HepG2 (cell line): ENCODE measurements at regions not wholly inside any gene's neighbourhood (a gene's known extent, or its start where the extent isn't known, plus 50 kb on each side); places are given as distances from the start of the nearest gene placed in this dataset.

Source experiments
- ATAC-seq: fragments of 200-7000 bp; cut with Tn5 transposase; 3 replicates; pipeline ENCODE4 v1.9.1; 2020; ENCODE audit warnings: mild to moderate bottlenecking, moderate library complexity
- BruUV-seq: library from RNA; stranded (reverse); fragments of 400-500 nt; replicated peaks from 2 replicates; lab custom pipeline; 2021; lab: Mats Ljungman, UMichigan
- CTCF ChIA-PET: fragments of 300-600 bp; formaldehyde crosslinking; extraction: SDS; loops from one replicate; lab custom pipeline; 2021; ENCODE audit warnings: low total read pairs, inconsistent platforms, low intra/inter-chr PET ratio; lab: Yijun Ruan, JAX
- POLR2A ChIA-PET: fragments of 350-600 bp; sonication (Branson Sonifier 250); formaldehyde crosslinking; loops from one replicate; lab custom pipeline; 2020; ENCODE audit warnings: antibody characterized with exemption, inconsistent platforms; lab: Yijun Ruan, JAX
- DNase-seq: peaks from one replicate; pipeline ENCODE4 v3.0.0-alpha.2; 2015; ENCODE audit warnings: low spot score
- FAIRE-seq: peaks from 3 replicates; lab custom pipeline; 2011; peaks lifted over from hg19 to GRCh38; lab: Jason Lieb, UNC
- H2AFZ ChIP-seq: one replicate; pipeline ENCODE4 v1.6.1; 2011; ENCODE audit warnings: low read length, inconsistent platforms
- H3K27ac ChIP-seq: fragments of 300-600 bp; 3 replicates; pipeline ENCODE4 v1.8.0; 2011; ENCODE audit warnings: mixed run types, mild to moderate bottlenecking, mixed read lengths, low read length, inconsistent platforms; ENCODE audit not compliant: insufficient read depth; ENCODE audit errors: extremely low read length
- H3K27me3 ChIP-seq, 2 experiments: fragments of 200-600 bp in 1 of 2; 2 replicates in 1 of 2; 3 replicates in 1 of 2; pipeline versions ENCODE4 v1.6.0 to v1.8.0; 2011; ENCODE audit warnings: low read length in 2 of 2, mild to moderate bottlenecking in 2 of 2, moderate library complexity in 2 of 2, inconsistent platforms in 1 of 2; ENCODE audit not compliant: insufficient read depth in 2 of 2, control insufficient read depth in 1 of 2
- H3K36me3 ChIP-seq, 2 experiments: fragments of 200-600 bp in 1 of 2; replicated peaks in 1 of 2; 2 replicates in 1 of 2; 3 replicates in 1 of 2; pipeline versions ENCODE4 v1.5.1 to v1.8.0; 2011; ENCODE audit warnings: low read length in 2 of 2, inconsistent platforms in 1 of 2; ENCODE audit not compliant: insufficient read depth in 2 of 2, control insufficient read depth in 1 of 2
- H3K4me1 ChIP-seq: 2 replicates; pipeline ENCODE4 v1.5.1; 2012; ENCODE audit warnings: low read length, inconsistent platforms; ENCODE audit not compliant: insufficient read depth
- H3K4me2 ChIP-seq: 2 replicates; pipeline ENCODE4 v1.6.0; 2011; ENCODE audit warnings: low read depth, low read length, inconsistent platforms
- H3K4me3 ChIP-seq, 3 experiments: fragments of 200-600 bp in 1 of 3; sonication (generic), shearing (Covaris generic) in 1 of 3; replicated peaks in 1 of 3; 2 replicates each; pipeline ENCODE4 v1.5.1; 2011 to 2016; ENCODE audit warnings: low read length in 3 of 3, inconsistent platforms in 2 of 3, low read depth in 2 of 3, mild to moderate bottlenecking in 2 of 3, control low read depth in 1 of 3, mixed read lengths in 1 of 3; ENCODE audit not compliant: insufficient read depth in 1 of 3
- H3K79me2 ChIP-seq: one replicate; pipeline ENCODE4 v1.6.1; 2011; ENCODE audit warnings: low read length, inconsistent platforms; ENCODE audit not compliant: insufficient read depth
- H3K9ac ChIP-seq: 2 replicates; pipeline ENCODE4 v1.6.0; 2011; ENCODE audit warnings: mild to moderate bottlenecking, low read depth, low read length, inconsistent platforms; ENCODE audit not compliant: insufficient read depth
- H3K9me3 ChIP-seq: 2 replicates; pipeline ENCODE4 v1.5.1; 2012; ENCODE audit warnings: mild to moderate bottlenecking, low read length
- H4K20me1 ChIP-seq: 2 replicates; pipeline ENCODE4 v1.6.0; 2011; ENCODE audit warnings: inconsistent platforms, mild to moderate bottlenecking, low read length, moderate library complexity; ENCODE audit not compliant: insufficient read depth
- GRHL1 ChIP-seq: sonication (generic); formaldehyde crosslinking; conservative IDR thresholded peaks from 2 replicates; pipeline ENCODE4 v1.8.0; 2022; ENCODE audit warnings: missing genetic modification reagents
- NFIB ChIP-seq: sonication (generic); formaldehyde crosslinking; IDR thresholded peaks from 2 replicates; pipeline ENCODE4 v1.9.0; 2021; ENCODE audit warnings: missing genetic modification reagents, mild to moderate bottlenecking, borderline replicate concordance
- SOX5 ChIP-seq: IDR thresholded peaks from 2 replicates; pipeline ENCODE4 v1.6.1; 2016; ENCODE audit warnings: borderline replicate concordance
- ZNF629 ChIP-seq: sonication (generic); formaldehyde crosslinking; conservative IDR thresholded peaks from 2 replicates; pipeline ENCODE4 v1.5.0; 2020; ENCODE audit warnings: missing genetic modification reagents
- WGBS: methylation state at CpG from one replicate; pipeline ENCODE4 v1.1.6; 2017; ENCODE audit warnings: low lambda C conversion rate; 5-methylcytosine and 5-hydroxymethylcytosine counted together
- in situ Hi-C: cut with HindIII; loops from 2 replicates; pipeline ENCODE4 v1.10.0; 2017; ENCODE audit warnings: low pct_unique_long_range_greater_than_20kb; ENCODE audit not compliant: extremely low pct_ligation_motif_present
- intact Hi-C: fragments of 100-400 bp; cut with micrococcal nuclease; formaldehyde crosslinking; loops from one replicate; pipeline ENCODE4 v1.10.0; 2022; ENCODE audit not compliant: unreplicated experiment
- TF ChIP-seq, protein P1 (sequence below): sonication (generic); formaldehyde crosslinking; IDR thresholded peaks from 2 replicates; pipeline ENCODE4 v1.4.0; 2020; ENCODE audit warnings: missing genetic modification reagents
- TF ChIP-seq, protein P2 (sequence below): sonication (generic); formaldehyde crosslinking; IDR thresholded peaks from 2 replicates; pipeline ENCODE4 v1.5.1; 2020; ENCODE audit warnings: mild to moderate bottlenecking, missing genetic modification reagents, moderate library complexity
- TF ChIP-seq, protein P3 (sequence below): IDR thresholded peaks from 2 replicates; pipeline ENCODE4 v1.6.1; 2016; ENCODE audit warnings: control low read depth
- TF ChIP-seq, protein P4 (sequence below): sonication (generic); formaldehyde crosslinking; conservative IDR thresholded peaks from 2 replicates; pipeline ENCODE4 v1.4.0; 2020; ENCODE audit warnings: missing genetic modification reagents
- TF ChIP-seq, protein P5 (sequence below): IDR thresholded peaks from 2 replicates; pipeline ENCODE4 v1.6.1; 2016; ENCODE audit warnings: missing genetic modification reagents, missing compliant biosample characterization
- TF ChIP-seq, protein P6 (sequence below): sonication (generic); formaldehyde crosslinking; conservative IDR thresholded peaks from 2 replicates; pipeline ENCODE4 v1.5.0; 2020; ENCODE audit warnings: missing genetic modification reagents

DNA sequence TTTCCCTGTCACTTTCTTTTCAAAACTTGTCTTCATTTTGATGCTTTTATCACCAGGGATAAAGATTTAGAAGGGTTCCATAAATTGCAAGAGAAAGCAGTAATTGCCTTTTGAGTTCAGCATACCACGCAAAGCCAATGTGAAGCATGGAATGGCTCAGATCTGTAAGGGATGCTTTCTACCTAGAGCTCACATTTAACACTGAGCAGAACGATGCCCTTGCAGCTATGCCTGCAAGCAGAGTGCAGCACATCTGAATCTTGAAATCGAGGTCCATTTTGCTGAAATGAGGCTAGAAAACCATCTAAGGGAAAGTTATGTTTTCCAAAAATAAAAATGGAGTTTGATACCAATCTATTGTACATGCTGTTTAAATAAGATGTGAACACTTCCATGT, 171.2 kb upstream of the CELF2 start (continued):
- TF ChIP-seq, protein P1, sequence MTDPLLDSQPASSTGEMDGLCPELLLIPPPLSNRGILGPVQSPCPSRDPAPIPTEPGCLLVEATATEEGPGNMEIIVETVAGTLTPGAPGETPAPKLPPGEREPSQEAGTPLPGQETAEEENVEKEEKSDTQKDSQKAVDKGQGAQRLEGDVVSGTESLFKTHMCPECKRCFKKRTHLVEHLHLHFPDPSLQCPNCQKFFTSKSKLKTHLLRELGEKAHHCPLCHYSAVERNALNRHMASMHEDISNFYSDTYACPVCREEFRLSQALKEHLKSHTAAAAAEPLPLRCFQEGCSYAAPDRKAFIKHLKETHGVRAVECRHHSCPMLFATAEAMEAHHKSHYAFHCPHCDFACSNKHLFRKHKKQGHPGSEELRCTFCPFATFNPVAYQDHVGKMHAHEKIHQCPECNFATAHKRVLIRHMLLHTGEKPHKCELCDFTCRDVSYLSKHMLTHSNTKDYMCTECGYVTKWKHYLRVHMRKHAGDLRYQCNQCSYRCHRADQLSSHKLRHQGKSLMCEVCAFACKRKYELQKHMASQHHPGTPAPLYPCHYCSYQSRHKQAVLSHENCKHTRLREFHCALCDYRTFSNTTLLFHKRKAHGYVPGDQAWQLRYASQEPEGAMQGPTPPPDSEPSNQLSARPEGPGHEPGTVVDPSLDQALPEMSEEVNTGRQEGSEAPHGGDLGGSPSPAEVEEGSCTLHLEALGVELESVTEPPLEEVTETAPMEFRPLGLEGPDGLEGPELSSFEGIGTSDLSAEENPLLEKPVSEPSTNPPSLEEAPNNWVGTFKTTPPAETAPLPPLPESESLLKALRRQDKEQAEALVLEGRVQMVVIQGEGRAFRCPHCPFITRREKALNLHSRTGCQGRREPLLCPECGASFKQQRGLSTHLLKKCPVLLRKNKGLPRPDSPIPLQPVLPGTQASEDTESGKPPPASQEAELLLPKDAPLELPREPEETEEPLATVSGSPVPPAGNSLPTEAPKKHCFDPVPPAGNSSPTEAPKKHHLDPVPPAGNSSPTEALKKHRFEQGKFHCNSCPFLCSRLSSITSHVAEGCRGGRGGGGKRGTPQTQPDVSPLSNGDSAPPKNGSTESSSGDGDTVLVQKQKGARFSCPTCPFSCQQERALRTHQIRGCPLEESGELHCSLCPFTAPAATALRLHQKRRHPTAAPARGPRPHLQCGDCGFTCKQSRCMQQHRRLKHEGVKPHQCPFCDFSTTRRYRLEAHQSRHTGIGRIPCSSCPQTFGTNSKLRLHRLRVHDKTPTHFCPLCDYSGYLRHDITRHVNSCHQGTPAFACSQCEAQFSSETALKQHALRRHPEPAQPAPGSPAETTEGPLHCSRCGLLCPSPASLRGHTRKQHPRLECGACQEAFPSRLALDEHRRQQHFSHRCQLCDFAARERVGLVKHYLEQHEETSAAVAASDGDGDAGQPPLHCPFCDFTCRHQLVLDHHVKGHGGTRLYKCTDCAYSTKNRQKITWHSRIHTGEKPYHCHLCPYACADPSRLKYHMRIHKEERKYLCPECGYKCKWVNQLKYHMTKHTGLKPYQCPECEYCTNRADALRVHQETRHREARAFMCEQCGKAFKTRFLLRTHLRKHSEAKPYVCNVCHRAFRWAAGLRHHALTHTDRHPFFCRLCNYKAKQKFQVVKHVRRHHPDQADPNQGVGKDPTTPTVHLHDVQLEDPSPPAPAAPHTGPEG (CRISPR knock-in tag): no peak
- TF ChIP-seq, protein P2, sequence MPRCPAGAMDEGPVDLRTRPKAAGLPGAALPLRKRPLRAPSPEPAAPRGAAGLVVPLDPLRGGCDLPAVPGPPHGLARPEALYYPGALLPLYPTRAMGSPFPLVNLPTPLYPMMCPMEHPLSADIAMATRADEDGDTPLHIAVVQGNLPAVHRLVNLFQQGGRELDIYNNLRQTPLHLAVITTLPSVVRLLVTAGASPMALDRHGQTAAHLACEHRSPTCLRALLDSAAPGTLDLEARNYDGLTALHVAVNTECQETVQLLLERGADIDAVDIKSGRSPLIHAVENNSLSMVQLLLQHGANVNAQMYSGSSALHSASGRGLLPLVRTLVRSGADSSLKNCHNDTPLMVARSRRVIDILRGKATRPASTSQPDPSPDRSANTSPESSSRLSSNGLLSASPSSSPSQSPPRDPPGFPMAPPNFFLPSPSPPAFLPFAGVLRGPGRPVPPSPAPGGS (CRISPR knock-in tag): no peak
- no peak for TF ChIP-seq SOX5 (CRISPR knock-in tag)

- Histone ChIP-seq H3K27ac (no peak overlapping the region), H2AFZ (no peak overlapping the region), H3K4me1 (no peaks in the 10 kb centered on the region), H3K27me3 (no peaks in the 10 kb centered on the region; a peak in 1 of 5 replicates), H4K20me1 (no peaks in the 10 kb centered on the region), H3K36me3 (no peaks in the 10 kb centered on the region), H3K4me2 (no peak overlapping the region), H3K4me3 (no peak overlapping the region), H3K9me3 (no peaks in the 10 kb centered on the region), H3K79me2 (no peaks in the 10 kb centered on the region), H3K9ac (no peak overlapping the region)
- WGBS: 0% methylated on average over 5 of the region's 5 CpGs
- in situ Hi-C loops: no loop called here
- DNase-seq (no peak), FAIRE-seq (no peak), ATAC-seq (no peak)
- CTCF ChIA-PET: no interaction called here
- intact Hi-C loops: no loop called here
- POLR2A ChIA-PET: no interaction called here
- no TSS peak for BruUV-seq
- TF ChIP-seq GRHL1 (CRISPR knock-in tag): no peak
- TF ChIP-seq, protein P3, sequence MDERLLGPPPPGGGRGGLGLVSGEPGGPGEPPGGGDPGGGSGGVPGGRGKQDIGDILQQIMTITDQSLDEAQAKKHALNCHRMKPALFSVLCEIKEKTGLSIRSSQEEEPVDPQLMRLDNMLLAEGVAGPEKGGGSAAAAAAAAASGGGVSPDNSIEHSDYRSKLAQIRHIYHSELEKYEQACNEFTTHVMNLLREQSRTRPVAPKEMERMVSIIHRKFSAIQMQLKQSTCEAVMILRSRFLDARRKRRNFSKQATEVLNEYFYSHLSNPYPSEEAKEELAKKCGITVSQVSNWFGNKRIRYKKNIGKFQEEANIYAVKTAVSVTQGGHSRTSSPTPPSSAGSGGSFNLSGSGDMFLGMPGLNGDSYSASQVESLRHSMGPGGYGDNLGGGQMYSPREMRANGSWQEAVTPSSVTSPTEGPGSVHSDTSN (CRISPR knock-in tag): no peak
- TF ChIP-seq, protein P4, sequence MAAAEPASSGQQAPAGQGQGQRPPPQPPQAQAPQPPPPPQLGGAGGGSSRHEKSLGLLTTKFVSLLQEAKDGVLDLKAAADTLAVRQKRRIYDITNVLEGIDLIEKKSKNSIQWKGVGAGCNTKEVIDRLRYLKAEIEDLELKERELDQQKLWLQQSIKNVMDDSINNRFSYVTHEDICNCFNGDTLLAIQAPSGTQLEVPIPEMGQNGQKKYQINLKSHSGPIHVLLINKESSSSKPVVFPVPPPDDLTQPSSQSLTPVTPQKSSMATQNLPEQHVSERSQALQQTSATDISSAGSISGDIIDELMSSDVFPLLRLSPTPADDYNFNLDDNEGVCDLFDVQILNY (CRISPR knock-in tag): no peak
- no peak for TF ChIP-seq NFIB (CRISPR knock-in tag)
- TF ChIP-seq, protein P5, sequence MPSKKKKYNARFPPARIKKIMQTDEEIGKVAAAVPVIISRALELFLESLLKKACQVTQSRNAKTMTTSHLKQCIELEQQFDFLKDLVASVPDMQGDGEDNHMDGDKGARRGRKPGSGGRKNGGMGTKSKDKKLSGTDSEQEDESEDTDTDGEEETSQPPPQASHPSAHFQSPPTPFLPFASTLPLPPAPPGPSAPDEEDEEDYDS (CRISPR knock-in tag): no peak
- TF ChIP-seq, protein P6, sequence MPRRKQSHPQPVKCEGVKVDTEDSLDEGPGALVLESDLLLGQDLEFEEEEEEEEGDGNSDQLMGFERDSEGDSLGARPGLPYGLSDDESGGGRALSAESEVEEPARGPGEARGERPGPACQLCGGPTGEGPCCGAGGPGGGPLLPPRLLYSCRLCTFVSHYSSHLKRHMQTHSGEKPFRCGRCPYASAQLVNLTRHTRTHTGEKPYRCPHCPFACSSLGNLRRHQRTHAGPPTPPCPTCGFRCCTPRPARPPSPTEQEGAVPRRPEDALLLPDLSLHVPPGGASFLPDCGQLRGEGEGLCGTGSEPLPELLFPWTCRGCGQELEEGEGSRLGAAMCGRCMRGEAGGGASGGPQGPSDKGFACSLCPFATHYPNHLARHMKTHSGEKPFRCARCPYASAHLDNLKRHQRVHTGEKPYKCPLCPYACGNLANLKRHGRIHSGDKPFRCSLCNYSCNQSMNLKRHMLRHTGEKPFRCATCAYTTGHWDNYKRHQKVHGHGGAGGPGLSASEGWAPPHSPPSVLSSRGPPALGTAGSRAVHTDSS: no peak
- TF ChIP-seq ZNF629 (CRISPR knock-in tag): no peak
Measured at GRCh38 chr10:10847387-10847786, 170.3 kb upstream of the CELF2 start.
